Calu3 (cell line): ENCODE measurements at regions not wholly inside any gene's neighbourhood (a gene's known extent, or its start where the extent isn't known, plus 50 kb on each side); places are given as distances from the start of the nearest gene placed in this dataset.

Experiments used
- BruUV-seq: library from RNA; stranded (reverse); fragments of 400-500 nt; replicated peaks from 2 replicates; lab custom pipeline; 2021; lab: Mats Ljungman, UMichigan
- CTCF ChIA-PET: fragments of 300-600 bp; sonication (Branson Sonifier 250); formaldehyde crosslinking; loops from one replicate; lab custom pipeline; 2022; ENCODE audit warnings: antibody characterized with exemption; lab: Charles Lee
- DNase-seq: peaks from one replicate; pipeline ENCODE4 v3.0.0; 2022
- H3K27ac Mint-ChIP-seq: one replicate; pipeline ENCODE4 v1.8.0; 2022; ENCODE audit warnings: mixed read lengths; ENCODE audit not compliant: unreplicated experiment
- H3K27me3 Mint-ChIP-seq: one replicate; pipeline ENCODE4 v1.8.0; 2022; ENCODE audit warnings: mixed read lengths; ENCODE audit not compliant: unreplicated experiment
- H3K36me3 Mint-ChIP-seq: one replicate; pipeline ENCODE4 v1.8.0; 2022; ENCODE audit warnings: mild to moderate bottlenecking, moderate library complexity, mixed read lengths; ENCODE audit not compliant: insufficient read depth, unreplicated experiment
- H3K4me1 Mint-ChIP-seq: one replicate; pipeline ENCODE4 v1.8.0; 2022; ENCODE audit warnings: mild to moderate bottlenecking, low read depth, mixed read lengths; ENCODE audit not compliant: unreplicated experiment
- H3K4me3 Mint-ChIP-seq: one replicate; pipeline ENCODE4 v1.8.0; 2022; ENCODE audit warnings: mild to moderate bottlenecking, low read depth, moderate library complexity, mixed read lengths; ENCODE audit not compliant: unreplicated experiment
- H3K9me3 Mint-ChIP-seq: one replicate; pipeline ENCODE4 v1.8.0; 2022; ENCODE audit warnings: low read depth, mixed read lengths; ENCODE audit not compliant: unreplicated experiment
- CTCF ChIP-seq: fragments of 200-600 bp; IDR thresholded peaks from one replicate; pipeline ENCODE4 v1.8.0; 2022; ENCODE audit warnings: antibody characterized with exemption; ENCODE audit not compliant: unreplicated experiment
- intact Hi-C: fragments of 100-400 bp; cut with micrococcal nuclease; formaldehyde crosslinking; loops from one replicate; pipeline ENCODE4 v1.10.0; 2022; ENCODE audit not compliant: unreplicated experiment

GRCh38 chr7:66507764-66508296 is 120.9 kb upstream of the KCTD7 start:
- BruUV-seq, result no TSS peak
- intact Hi-C loops, result no loop called here
- Mint-ChIP-seq H3K36me3 (no peaks in the 10 kb centered on the region), H3K27ac (no peak overlapping the region), H3K4me1 (no peaks in the 10 kb centered on the region), H3K9me3 (no peaks in the 10 kb centered on the region), H3K4me3 (no peak overlapping the region), H3K27me3 (peaks cover 18% of the 10 kb centered on the region)
- no peak for DNase-seq
- CTCF ChIA-PET, result no interaction called here
- no peak for TF ChIP-seq CTCF

GRCh38 chr7:66508431-66508830 is 120.2 kb upstream of the KCTD7 start:
- CTCF ChIA-PET, result no interaction called here
- no peak for DNase-seq
- Mint-ChIP-seq H3K36me3 (no peaks in the 10 kb centered on the region), H3K4me1 (no peaks in the 10 kb centered on the region), H3K27me3 (peaks cover 18% of the 10 kb centered on the region), H3K9me3 (no peaks in the 10 kb centered on the region), H3K27ac (no peak overlapping the region), H3K4me3 (no peak overlapping the region)
- intact Hi-C loops, result no loop called here
- BruUV-seq, result no TSS peak
- no peak for TF ChIP-seq CTCF

DNA sequence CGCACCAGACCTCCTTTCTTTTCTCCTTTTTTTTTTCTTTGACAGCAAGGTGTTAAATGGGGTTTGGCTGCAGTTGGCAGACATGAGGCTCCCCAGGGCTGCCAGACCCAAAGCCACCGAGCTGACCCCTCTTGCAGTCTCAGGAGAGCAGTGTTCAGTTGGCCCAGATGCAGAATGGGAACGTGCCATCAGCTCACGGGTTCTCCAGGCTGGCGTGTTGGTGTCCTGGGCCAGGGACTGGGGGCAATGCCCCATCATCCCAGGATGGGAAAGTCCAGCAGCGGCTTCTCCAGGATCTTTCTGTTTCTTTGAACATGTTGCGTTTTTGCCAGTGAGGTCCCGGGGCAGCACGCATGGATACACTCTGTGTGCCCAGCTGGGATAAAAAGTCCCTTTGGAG is 114.6 kb upstream of the KCTD7 start:
- peaks cover 4% of the 10 kb centered on the region for H3K36me3 Mint-ChIP-seq
- H3K27me3 Mint-ChIP-seq, result no peaks in the 10 kb centered on the region
- no peak overlapping the region for H3K27ac Mint-ChIP-seq
- no peaks in the 10 kb centered on the region for H3K9me3 Mint-ChIP-seq
- BruUV-seq, result no TSS peak
- no peaks in the 10 kb centered on the region for H3K4me1 Mint-ChIP-seq
- no peak overlapping the region for H3K4me3 Mint-ChIP-seq
- intact Hi-C loops, result no loop called here
- no peak for TF ChIP-seq CTCF
- DNase-seq, result no peak
- CTCF ChIA-PET, result no interaction called here

DNA sequence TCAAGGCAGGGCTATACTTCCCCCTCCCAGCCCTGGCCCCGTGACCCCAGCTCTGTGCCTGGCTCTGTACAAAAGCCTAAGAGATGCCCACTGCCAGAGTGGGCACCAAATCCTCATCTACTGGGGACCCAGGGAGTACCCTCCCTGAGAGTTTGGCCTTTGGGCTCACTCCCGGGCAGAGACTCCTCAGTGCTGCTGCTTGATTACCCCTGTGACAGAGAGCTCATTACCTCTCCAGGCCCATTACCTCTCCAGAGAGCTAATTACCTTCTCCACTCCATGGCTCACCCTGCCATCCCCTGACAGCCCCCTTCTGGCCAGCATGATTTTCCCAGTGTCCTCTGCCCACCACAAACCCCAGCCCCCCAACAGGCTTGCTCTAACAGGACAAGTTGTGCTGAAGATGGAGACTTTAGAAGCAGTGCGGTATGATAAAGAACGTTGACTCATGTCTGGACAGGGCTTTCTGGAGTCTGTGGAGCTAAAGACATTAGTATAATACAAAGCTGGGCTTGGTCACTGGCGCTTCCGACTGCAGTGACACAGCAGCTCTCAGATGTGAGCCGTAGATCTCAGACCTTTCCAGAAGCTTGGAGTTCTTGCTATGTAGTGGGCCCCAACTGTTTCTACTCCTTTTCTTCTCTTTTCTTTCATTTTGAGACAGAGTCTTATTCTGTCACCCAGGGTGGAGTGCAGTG is 111.3 kb upstream of the KCTD7 start:
- Mint-ChIP-seq H3K4me3 (no peak overlapping the region), H3K9me3 (no peaks in the 10 kb centered on the region), H3K27ac (no peak overlapping the region), H3K27me3 (peaks cover 24% of the 10 kb centered on the region), H3K36me3 (peaks cover 10% of the 10 kb centered on the region), H3K4me1 (no peaks in the 10 kb centered on the region)
- CTCF ChIA-PET, result no interaction called here
- no TSS peak for BruUV-seq
- no peak for DNase-seq
- intact Hi-C loops, result no loop called here
- no peak for TF ChIP-seq CTCF
